Endodermal cell (in vitro differentiated cells): ENCODE measurements at regions not wholly inside any gene's neighbourhood (a gene's known extent, or its start where the extent isn't known, plus 50 kb on each side); places are given as distances from the start of the nearest gene placed in this dataset.

Experiments used
- DNase-seq: peaks from one replicate; pipeline ENCODE4 v3.0.0-alpha.2; 2017
- H3K27ac ChIP-seq: 2 replicates; pipeline ENCODE4 v1.5.1; 2013; ENCODE audit warnings: mild to moderate bottlenecking, low read depth, low read length, moderate library complexity
- H3K27me3 ChIP-seq: 2 replicates; pipeline ENCODE4 v1.6.1; 2013; ENCODE audit warnings: mild to moderate bottlenecking, low read length, moderate library complexity; ENCODE audit not compliant: insufficient read depth, control insufficient read depth, poor library complexity, severe bottlenecking
- H3K36me3 ChIP-seq: 2 replicates; pipeline ENCODE4 v1.7.0; 2013; ENCODE audit warnings: mild to moderate bottlenecking, low read length, moderate library complexity; ENCODE audit not compliant: control insufficient read depth, insufficient read depth
- H3K4me1 ChIP-seq: one replicate; pipeline ENCODE4 v1.7.0; 2013; ENCODE audit warnings: low read length; ENCODE audit not compliant: control insufficient read depth, insufficient read depth
- H3K4me3 ChIP-seq: 2 replicates; pipeline ENCODE4 v1.5.1; 2013; ENCODE audit warnings: mild to moderate bottlenecking, low read length, moderate library complexity
- H3K9ac ChIP-seq: 2 replicates; pipeline ENCODE4 v1.6.1; 2013; ENCODE audit warnings: mild to moderate bottlenecking, low read length, moderate library complexity; ENCODE audit not compliant: poor library complexity, severe bottlenecking; ENCODE audit errors: extremely low read depth
- H3K9me3 ChIP-seq: 2 replicates; pipeline ENCODE4 v1.6.1; 2013; ENCODE audit warnings: mild to moderate bottlenecking, low read length, moderate library complexity; ENCODE audit not compliant: control insufficient read depth
- H3K27ac Mint-ChIP-seq: 2 replicates; pipeline ENCODE4 v1.8.0; 2020; ENCODE audit warnings: mixed read lengths
- H3K27me3 Mint-ChIP-seq: 2 replicates; pipeline ENCODE4 v1.8.0; 2021; ENCODE audit warnings: mild to moderate bottlenecking, mixed read lengths; ENCODE audit not compliant: insufficient read depth
- H3K36me3 Mint-ChIP-seq: 2 replicates; pipeline ENCODE4 v1.8.0; 2020; ENCODE audit warnings: low read depth, mixed read lengths
- H3K4me1 Mint-ChIP-seq: 2 replicates; pipeline ENCODE4 v1.8.0; 2020; ENCODE audit warnings: mixed read lengths
- H3K4me3 Mint-ChIP-seq: 2 replicates; pipeline ENCODE4 v1.8.0; 2020; ENCODE audit warnings: mild to moderate bottlenecking, moderate library complexity, mixed read lengths
- H3K9me3 Mint-ChIP-seq: 2 replicates; pipeline ENCODE4 v1.8.0; 2020; ENCODE audit warnings: mild to moderate bottlenecking, mixed read lengths
- WGBS, 2 experiments: methylation state at CpG; one replicate each; pipeline versions ENCODE4 v1.1.5 to v1.1.7; 2013; ENCODE audit warnings: missing lambda C conversion rate in 2 of 2, mixed read lengths in 1 of 2; ENCODE audit not compliant: insufficient coverage in 1 of 2, insufficient read length in 1 of 2; 5-methylcytosine and 5-hydroxymethylcytosine counted together
- TF ChIP-seq, protein P1 (sequence below): fragments of 200-600 bp; sonication (generic); conservative IDR thresholded peaks from 2 replicates; pipeline ENCODE4 v1.5.0; 2021; ENCODE audit warnings: antibody characterized with exemption, mild to moderate bottlenecking

DNA sequence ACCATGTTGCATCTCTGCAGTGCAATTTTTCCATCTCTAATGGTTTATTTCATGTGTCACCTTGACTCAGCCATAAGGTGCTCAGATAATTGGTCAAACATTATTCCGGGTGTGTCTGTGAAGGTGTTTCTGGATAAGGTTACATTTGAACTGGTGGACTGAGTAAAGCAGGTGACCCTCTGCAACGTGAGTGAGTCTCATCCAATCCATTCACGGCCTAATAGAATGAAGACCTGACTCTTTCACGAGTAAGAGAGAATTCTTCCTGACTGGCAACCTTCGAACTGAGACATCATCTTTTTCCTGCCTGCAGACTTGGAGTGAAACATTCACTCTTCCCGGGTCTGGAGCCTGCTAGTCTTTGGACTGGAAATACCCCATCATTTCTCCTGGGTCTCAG is 77.1 kb upstream of the SLC22A23 start:
- H3K4me3 Mint-ChIP-seq = no peak overlapping the region
- no peaks in the 10 kb centered on the region for H3K36me3 ChIP-seq
- no peaks in the 10 kb centered on the region for H3K27me3 ChIP-seq
- TF ChIP-seq, protein P1, sequence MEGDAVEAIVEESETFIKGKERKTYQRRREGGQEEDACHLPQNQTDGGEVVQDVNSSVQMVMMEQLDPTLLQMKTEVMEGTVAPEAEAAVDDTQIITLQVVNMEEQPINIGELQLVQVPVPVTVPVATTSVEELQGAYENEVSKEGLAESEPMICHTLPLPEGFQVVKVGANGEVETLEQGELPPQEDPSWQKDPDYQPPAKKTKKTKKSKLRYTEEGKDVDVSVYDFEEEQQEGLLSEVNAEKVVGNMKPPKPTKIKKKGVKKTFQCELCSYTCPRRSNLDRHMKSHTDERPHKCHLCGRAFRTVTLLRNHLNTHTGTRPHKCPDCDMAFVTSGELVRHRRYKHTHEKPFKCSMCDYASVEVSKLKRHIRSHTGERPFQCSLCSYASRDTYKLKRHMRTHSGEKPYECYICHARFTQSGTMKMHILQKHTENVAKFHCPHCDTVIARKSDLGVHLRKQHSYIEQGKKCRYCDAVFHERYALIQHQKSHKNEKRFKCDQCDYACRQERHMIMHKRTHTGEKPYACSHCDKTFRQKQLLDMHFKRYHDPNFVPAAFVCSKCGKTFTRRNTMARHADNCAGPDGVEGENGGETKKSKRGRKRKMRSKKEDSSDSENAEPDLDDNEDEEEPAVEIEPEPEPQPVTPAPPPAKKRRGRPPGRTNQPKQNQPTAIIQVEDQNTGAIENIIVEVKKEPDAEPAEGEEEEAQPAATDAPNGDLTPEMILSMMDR = no peak
- H3K27ac Mint-ChIP-seq = no peak overlapping the region
- no peak overlapping the region for H3K27ac ChIP-seq
- H3K4me3 ChIP-seq = no peak overlapping the region
- H3K9ac ChIP-seq = no peak overlapping the region
- H3K4me1 ChIP-seq = no peaks in the 10 kb centered on the region
- no peaks in the 10 kb centered on the region for H3K4me1 Mint-ChIP-seq
- 90 to 91% methylated on average over 6 of the region's 6 CpGs for WGBS, 2 experiments
- no peak for DNase-seq
- H3K9me3 ChIP-seq = no peaks in the 10 kb centered on the region
- peaks cover 1% of the 10 kb centered on the region for H3K9me3 Mint-ChIP-seq
- H3K36me3 Mint-ChIP-seq = no peaks in the 10 kb centered on the region
- peaks cover 19% of the 10 kb centered on the region for H3K27me3 Mint-ChIP-seq

DNA sequence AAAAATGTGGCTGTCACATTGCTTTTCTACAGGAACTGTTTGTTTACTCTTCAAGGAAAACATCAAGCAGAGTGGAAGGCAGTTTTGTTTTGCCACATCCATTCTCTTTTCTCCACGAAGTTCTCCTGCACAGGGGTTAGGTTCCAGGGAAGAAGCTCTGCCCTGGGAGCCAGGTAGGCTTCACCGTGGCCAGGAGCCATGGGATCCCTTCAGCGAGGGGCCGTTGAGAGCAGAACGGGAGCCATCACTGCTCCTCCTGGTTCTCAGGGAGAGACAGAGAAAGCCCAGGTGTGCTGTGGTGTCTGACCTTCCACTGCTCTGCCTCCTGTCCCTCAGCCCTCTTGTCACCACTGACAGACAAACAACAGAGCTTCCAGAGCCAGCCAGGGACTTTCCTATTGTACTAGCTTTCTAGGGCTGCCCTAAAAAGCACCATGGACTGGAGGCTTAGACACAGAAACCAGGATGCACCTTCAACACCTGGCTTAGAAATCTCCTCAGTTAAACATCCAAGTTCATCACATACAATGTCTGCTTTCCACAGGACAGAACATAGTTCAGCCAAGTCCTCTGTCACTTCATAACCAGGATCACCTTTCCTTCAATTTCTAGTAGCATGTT is 75.6 kb upstream of the SLC22A23 start:
- no peak overlapping the region for H3K4me3 Mint-ChIP-seq
- no peak for DNase-seq
- H3K4me1 ChIP-seq = peaks cover 3% of the 10 kb centered on the region
- H3K4me1 Mint-ChIP-seq = peaks cover 2% of the 10 kb centered on the region
- no peak overlapping the region for H3K27ac Mint-ChIP-seq
- H3K9me3 ChIP-seq = no peaks in the 10 kb centered on the region
- TF ChIP-seq, protein P1 = no peak
- H3K9ac ChIP-seq = no peak overlapping the region
- H3K36me3 ChIP-seq = no peaks in the 10 kb centered on the region
- WGBS, 2 experiments = 87 to 96% methylated on average over 4 to 5 of the region's 5 CpGs
- H3K36me3 Mint-ChIP-seq = no peaks in the 10 kb centered on the region
- H3K27me3 Mint-ChIP-seq = peaks cover 19% of the 10 kb centered on the region
- H3K27ac ChIP-seq = no peak overlapping the region
- peaks cover 1% of the 10 kb centered on the region for H3K9me3 Mint-ChIP-seq
- H3K4me3 ChIP-seq = no peak overlapping the region
- H3K27me3 ChIP-seq = no peaks in the 10 kb centered on the region

DNA sequence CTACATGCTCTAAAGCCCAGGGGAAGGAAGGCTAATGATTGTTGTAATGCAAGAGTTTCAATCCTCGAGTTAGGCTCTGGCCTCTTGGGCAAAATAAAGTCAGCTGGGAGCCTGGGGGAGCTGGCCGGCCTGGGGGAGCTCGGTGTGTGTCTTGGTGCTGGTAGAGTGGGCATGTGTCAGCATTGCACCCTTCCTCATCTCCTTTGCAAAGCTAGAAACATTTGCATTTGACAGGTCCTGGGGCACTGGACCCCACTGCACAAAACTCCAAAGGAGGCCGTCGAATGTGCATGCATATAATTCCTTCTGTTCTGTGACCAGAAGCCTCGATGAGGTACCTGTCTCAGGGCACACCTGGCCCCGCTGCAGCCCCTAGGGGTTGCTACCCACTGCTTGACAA is 74.6 kb upstream of the SLC22A23 start:
- 94 to 100% methylated on average over 5 to 7 of the region's 7 CpGs for WGBS, 2 experiments
- peaks cover 12% of the 10 kb centered on the region for H3K4me1 ChIP-seq
- Mint-ChIP-seq H3K36me3 (no peaks in the 10 kb centered on the region), H3K4me1 (peaks cover 10% of the 10 kb centered on the region), H3K9me3 (peaks cover 1% of the 10 kb centered on the region), H3K27me3 (peaks cover 17% of the 10 kb centered on the region), H3K27ac (no peak overlapping the region), H3K4me3 (no peak overlapping the region)
- no peak overlapping the region for H3K4me3 ChIP-seq
- no peak overlapping the region for H3K9ac ChIP-seq
- TF ChIP-seq, protein P1 = no peak
- no peak overlapping the region for H3K27ac ChIP-seq
- no peaks in the 10 kb centered on the region for H3K9me3 ChIP-seq
- no peak for DNase-seq
- no peaks in the 10 kb centered on the region for H3K27me3 ChIP-seq
- H3K36me3 ChIP-seq = no peaks in the 10 kb centered on the region
